ENCODE measurements at regions not wholly inside any gene's neighbourhood (a gene's known extent, or its start where the extent isn't known, plus 50 kb on each side); places are given as distances from the start of the nearest gene placed in this dataset.
"Not testable (repeated sequence)": the region's sequence is repeated elsewhere in the genome, so short reads cannot be mapped to it uniquely, and the experiment has no call there.

DNA sequence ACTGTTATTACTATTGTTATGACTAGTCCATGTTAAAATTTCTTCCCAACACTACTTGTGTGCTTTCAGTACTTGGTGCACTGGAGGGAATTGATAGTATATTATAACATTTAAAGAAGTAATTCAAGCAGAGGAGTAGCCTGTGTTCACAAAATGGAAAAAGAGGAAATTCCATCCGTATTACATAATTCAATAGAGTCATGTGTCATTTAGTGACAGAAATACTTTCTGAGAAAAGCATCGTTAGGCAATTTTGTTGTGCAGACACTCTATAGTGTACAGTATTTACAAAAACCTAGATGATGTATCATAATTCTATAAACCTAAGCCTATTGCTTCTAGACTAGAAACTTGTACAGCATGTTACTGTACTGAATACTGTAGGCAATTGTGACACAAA, 78.3 kb upstream of the PCSK5 start:
- no peak for DNase-seq

DNA sequence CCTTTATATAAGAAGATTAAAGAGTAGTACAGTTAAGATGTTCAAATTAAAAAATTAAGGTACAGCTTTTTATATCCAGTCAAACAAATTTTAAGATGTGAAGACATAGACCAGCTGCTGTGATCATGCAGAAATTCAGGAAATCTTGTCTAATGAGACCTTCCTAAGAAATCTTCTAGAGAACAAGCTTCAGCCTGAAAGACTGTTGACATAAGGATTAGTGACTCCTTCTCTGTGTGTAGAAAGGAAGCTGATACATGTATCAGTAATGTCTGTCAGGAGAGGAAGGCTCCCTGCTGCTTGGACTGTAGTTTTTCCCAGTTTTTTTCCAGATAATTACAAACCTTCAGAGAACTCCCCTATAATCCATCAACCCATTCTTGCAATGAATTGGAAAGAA, 75.8 kb upstream of the PCSK5 start:
- DNase-seq, result no peak

GRCh38 chr9:75820471-75821115, 69.9 kb upstream of the PCSK5 start:
- DNase-seq, result not testable (repeated sequence)

- DNase-seq, result no peak
Observed at GRCh38 chr9:75823151-75823550, 67.3 kb upstream of the PCSK5 start.

GRCh38 chr9:75824816-75825568, 65.5 kb upstream of the PCSK5 start:
- no peak for DNase-seq

GRCh38 chr9:75826314-75826713, 64.2 kb upstream of the PCSK5 start:
- DNase-seq, result no peak

GRCh38 chr9:75830303-75830702, 60.2 kb upstream of the PCSK5 start:
- DNase-seq, result no peak

- no peak for DNase-seq
Observed at GRCh38 chr9:75833778-75834177, 56.7 kb upstream of the PCSK5 start.

GRCh38 chr9:75834878-75835277, 55.6 kb upstream of the PCSK5 start:
- no peak for DNase-seq

All from CD4-positive, alpha-beta T cell treated with Interleukin-12 subunit alpha and Interleukin-12 subunit beta, for 1 hour (primary cell).